T-helper 2 cell treated with Interferon-gamma antibody and Interleukin-4, amounts not matched to agents 5 μg/mL and 100 μg/mL, for 36 hours (primary cell): ENCODE measurements at regions not wholly inside any gene's neighbourhood (a gene's known extent, or its start where the extent isn't known, plus 50 kb on each side); places are given as distances from the start of the nearest gene placed in this dataset.
"Not testable (repeated sequence)": the region's sequence is repeated elsewhere in the genome, so short reads cannot be mapped to it uniquely, and the experiment has no call there.

Experiments
- DNase-seq: peaks from one replicate; pipeline ENCODE4 v3.0.0; 2021; ENCODE audit warnings: low spot score
- H3K27ac Mint-ChIP-seq: one replicate; pipeline ENCODE4 v1.8.0; 2021; ENCODE audit warnings: mild to moderate bottlenecking, mixed read lengths
- H3K27me3 Mint-ChIP-seq: one replicate; pipeline ENCODE4 v1.8.0; 2021; ENCODE audit warnings: low read depth, mixed read lengths
- H3K36me3 Mint-ChIP-seq: one replicate; pipeline ENCODE4 v1.8.0; 2021; ENCODE audit warnings: low read depth, mixed read lengths
- H3K4me1 Mint-ChIP-seq: one replicate; pipeline ENCODE4 v1.8.0; 2021; ENCODE audit warnings: low read depth, mixed read lengths
- H3K4me3 Mint-ChIP-seq: one replicate; pipeline ENCODE4 v1.8.0; 2022; ENCODE audit warnings: mild to moderate bottlenecking, moderate library complexity, mixed read lengths
- H3K9me3 Mint-ChIP-seq: one replicate; pipeline ENCODE4 v1.8.0; 2021; ENCODE audit warnings: mixed read lengths

- Mint-ChIP-seq H3K4me3 (no peak overlapping the region), H3K27ac (no peak overlapping the region), H3K36me3 (no peaks in the 10 kb centered on the region), H3K4me1 (no peaks in the 10 kb centered on the region), H3K27me3 (no peaks in the 10 kb centered on the region), H3K9me3 (no peaks in the 10 kb centered on the region)
- no peak for DNase-seq
Measured at GRCh38 chr2:61737841-61738240, 116.0 kb downstream of the FAM161A start.

- no peak overlapping the region for H3K4me3 Mint-ChIP-seq
- H3K36me3 Mint-ChIP-seq, result no peaks in the 10 kb centered on the region
- H3K27ac Mint-ChIP-seq, result no peak overlapping the region
- no peaks in the 10 kb centered on the region for H3K9me3 Mint-ChIP-seq
- no peaks in the 10 kb centered on the region for H3K27me3 Mint-ChIP-seq
- H3K4me1 Mint-ChIP-seq, result no peaks in the 10 kb centered on the region
- DNase-seq, result no peak
Measured at GRCh38 chr2:61736953-61737352, 116.9 kb downstream of the FAM161A start.

GRCh38 chr2:61733563-61733962 lies 120.3 kb downstream of the FAM161A start:
- Mint-ChIP-seq H3K9me3 (no peaks in the 10 kb centered on the region), H3K27ac (no peak overlapping the region), H3K4me3 (no peak overlapping the region), H3K27me3 (peaks cover 2% of the 10 kb centered on the region), H3K4me1 (no peaks in the 10 kb centered on the region), H3K36me3 (no peaks in the 10 kb centered on the region)
- no peak for DNase-seq

- no peak for DNase-seq
- no peaks in the 10 kb centered on the region for H3K36me3 Mint-ChIP-seq
Measured at GRCh38 chr2:61732787-61733186, 121.1 kb downstream of the FAM161A start.

GRCh38 chr2:61727746-61728145 lies 126.1 kb downstream of the FAM161A start:
- no peak for DNase-seq
- no peak overlapping the region for H3K27ac Mint-ChIP-seq
- H3K27me3 Mint-ChIP-seq, result peaks cover 4% of the 10 kb centered on the region
- H3K9me3 Mint-ChIP-seq, result peaks cover 7% of the 10 kb centered on the region
- no peaks in the 10 kb centered on the region for H3K36me3 Mint-ChIP-seq
- no peaks in the 10 kb centered on the region for H3K4me1 Mint-ChIP-seq
- H3K4me3 Mint-ChIP-seq, result no peak overlapping the region

More at GRCh38 chr2:61732787-61733186, 121.1 kb downstream of the FAM161A start:
- Mint-ChIP-seq H3K9me3 (peaks cover 3% of the 10 kb centered on the region), H3K27ac (no peak overlapping the region), H3K4me3 (no peak overlapping the region), H3K27me3 (peaks cover 4% of the 10 kb centered on the region), H3K4me1 (no peaks in the 10 kb centered on the region)

- H3K9me3 Mint-ChIP-seq, result peaks cover 7% of the 10 kb centered on the region
- DNase-seq, result no peak
- no peaks in the 10 kb centered on the region for H3K36me3 Mint-ChIP-seq
- no peak overlapping the region for H3K4me3 Mint-ChIP-seq
- no peaks in the 10 kb centered on the region for H3K4me1 Mint-ChIP-seq
- no peak overlapping the region for H3K27ac Mint-ChIP-seq
- peaks cover 4% of the 10 kb centered on the region for H3K27me3 Mint-ChIP-seq
Measured at GRCh38 chr2:61726456-61727209, 127.2 kb downstream of the FAM161A start.

- H3K27me3 Mint-ChIP-seq, DNase-seq, H3K4me1 Mint-ChIP-seq, H3K4me3 Mint-ChIP-seq, H3K9me3 Mint-ChIP-seq, H3K36me3 Mint-ChIP-seq, H3K27ac Mint-ChIP-seq: not testable (repeated sequence)
Measured at GRCh38 chr2:61723364-61723763, 130.5 kb downstream of the FAM161A start.

- Mint-ChIP-seq H3K27me3 (no peaks in the 10 kb centered on the region), H3K4me1 (no peaks in the 10 kb centered on the region), H3K4me3 (no peak overlapping the region), H3K9me3 (peaks cover 4% of the 10 kb centered on the region), H3K36me3 (no peaks in the 10 kb centered on the region), H3K27ac (no peak overlapping the region)
- no peak for DNase-seq
Measured at GRCh38 chr2:61722800-61723199, 131.1 kb downstream of the FAM161A start.

GRCh38 chr2:61722318-61722717 lies 131.5 kb downstream of the FAM161A start:
- Mint-ChIP-seq H3K36me3 (no peaks in the 10 kb centered on the region), H3K27ac (no peak overlapping the region), H3K9me3 (no peaks in the 10 kb centered on the region), H3K4me1 (no peaks in the 10 kb centered on the region), H3K4me3 (no peak overlapping the region), H3K27me3 (no peaks in the 10 kb centered on the region)
- no peak for DNase-seq

GRCh38 chr2:61721382-61721781 lies 132.5 kb downstream of the FAM161A start:
- H3K36me3 Mint-ChIP-seq, result no peaks in the 10 kb centered on the region
- H3K9me3 Mint-ChIP-seq, result no peaks in the 10 kb centered on the region
- H3K27ac Mint-ChIP-seq, result no peak overlapping the region
- DNase-seq, result no peak
- H3K27me3 Mint-ChIP-seq, result no peaks in the 10 kb centered on the region
- H3K4me1 Mint-ChIP-seq, result no peaks in the 10 kb centered on the region
- H3K4me3 Mint-ChIP-seq, result no peak overlapping the region

- Mint-ChIP-seq H3K36me3 (no peaks in the 10 kb centered on the region), H3K4me3 (no peak overlapping the region), H3K27me3 (no peaks in the 10 kb centered on the region), H3K4me1 (no peaks in the 10 kb centered on the region), H3K27ac (no peak overlapping the region), H3K9me3 (no peaks in the 10 kb centered on the region)
- DNase-seq, result no peak
Measured at GRCh38 chr2:61720911-61721310, 132.9 kb downstream of the FAM161A start.

GRCh38 chr2:61718965-61719364 lies 134.9 kb downstream of the FAM161A start:
- H3K9me3 Mint-ChIP-seq, result no peaks in the 10 kb centered on the region
- no peaks in the 10 kb centered on the region for H3K4me1 Mint-ChIP-seq
- no peaks in the 10 kb centered on the region for H3K27me3 Mint-ChIP-seq
- no peak overlapping the region for H3K27ac Mint-ChIP-seq
- H3K36me3 Mint-ChIP-seq, result no peaks in the 10 kb centered on the region
- DNase-seq, result no peak
- no peak overlapping the region for H3K4me3 Mint-ChIP-seq

- DNase-seq, result no peak
- H3K36me3 Mint-ChIP-seq, result no peaks in the 10 kb centered on the region
- H3K27me3 Mint-ChIP-seq, result no peaks in the 10 kb centered on the region
- H3K4me1 Mint-ChIP-seq, result no peaks in the 10 kb centered on the region
- H3K27ac Mint-ChIP-seq, result no peak overlapping the region
- H3K9me3 Mint-ChIP-seq, result no peaks in the 10 kb centered on the region
- H3K4me3 Mint-ChIP-seq, result no peak overlapping the region
Measured at GRCh38 chr2:61715506-61715905, 138.4 kb downstream of the FAM161A start.

GRCh38 chr2:61714210-61714609 lies 139.7 kb downstream of the FAM161A start:
- Mint-ChIP-seq H3K4me3 (no peak overlapping the region), H3K27ac (no peak overlapping the region), H3K36me3 (no peaks in the 10 kb centered on the region), H3K4me1 (no peaks in the 10 kb centered on the region), H3K27me3 (no peaks in the 10 kb centered on the region), H3K9me3 (no peaks in the 10 kb centered on the region)
- DNase-seq, result no peak

- H3K9me3 Mint-ChIP-seq, result no peaks in the 10 kb centered on the region
- H3K27ac Mint-ChIP-seq, result no peak overlapping the region
- no peak overlapping the region for H3K4me3 Mint-ChIP-seq
- no peaks in the 10 kb centered on the region for H3K4me1 Mint-ChIP-seq
- no peaks in the 10 kb centered on the region for H3K36me3 Mint-ChIP-seq
- H3K27me3 Mint-ChIP-seq, result no peaks in the 10 kb centered on the region
- DNase-seq, result no peak
Measured at GRCh38 chr2:61713457-61713856, 140.4 kb downstream of the FAM161A start.
